SK-N-MC (cell line): ENCODE measurements at regions not wholly inside any gene's neighbourhood (a gene's known extent, or its start where the extent isn't known, plus 50 kb on each side); places are given as distances from the start of the nearest gene placed in this dataset.

ENCODE experiments used
- EZH2 ChIP-seq: fragments of 200-600 bp; sonication (generic); IDR thresholded peaks from one replicate; pipeline ENCODE4 v1.6.1; 2017; ENCODE audit warnings: antibody characterized with exemption
- POLR2AphosphoS5 ChIP-seq: IDR thresholded peaks from 2 replicates; pipeline ENCODE4 v1.6.1; 2012; ENCODE audit warnings: mild to moderate bottlenecking, low read depth, low read length, borderline replicate concordance

- TF ChIP-seq POLR2AphosphoS5, result no peak
- no peak for TF ChIP-seq EZH2
These were observed 484.7 kb upstream of the CNTN4 start for GRCh38 chr3:1613962-1614361.
